Adrenal gland (tissue), 9 donors: ENCODE measurements at regions not wholly inside any gene's neighbourhood (a gene's known extent, or its start where the extent isn't known, plus 50 kb on each side); places are given as distances from the start of the nearest gene placed in this dataset.

ENCODE experiments used
- DNase-seq, 7 donors: peaks; one replicate each; pipeline ENCODE4 v3.0.0-alpha.2; 2019 to 2020
- H3K27ac ChIP-seq, 5 donors: fragments of 200-600 bp; sonication (generic) in 4 of 5; 1 replicate in 3 of 5; 2 replicates in 2 of 5; pipeline versions ENCODE4 v1.5.1 to v1.8.0; 2016 to 2020; ENCODE audit warnings: mild to moderate bottlenecking in 1 of 5
- H3K27me3 ChIP-seq: fragments of 200-600 bp; 2 replicates; pipeline ENCODE4 v1.8.0; 2021
- H3K36me3 ChIP-seq, 2 donors: fragments of 200-600 bp; replicated peaks in 1 of 2; 1 replicate in 1 of 2; 2 replicates in 1 of 2; pipeline versions ENCODE4 v1.5.1 to v1.8.0; 2018 to 2022
- H3K4me1 ChIP-seq, 2 donors: fragments of 200-600 bp; replicated peaks in 1 of 2; 1 replicate in 1 of 2; 2 replicates in 1 of 2; pipeline versions ENCODE4 v1.5.1 to v1.8.0; 2018 to 2021
- H3K4me3 ChIP-seq, 4 donors: fragments of 200-600 bp; sonication (generic) in 3 of 4; one replicate each; pipeline ENCODE4 v1.5.1; 2016 to 2018
- H3K9me3 ChIP-seq, 3 donors: fragments of 200-600 bp; sonication (generic) in 1 of 3; replicated peaks in 1 of 3; 1 replicate in 2 of 3; 2 replicates in 1 of 3; pipeline versions ENCODE4 v1.5.1 to v1.8.0; 2016 to 2021
- POLR2A ChIP-seq, 2 donors: fragments of 450-650 bp; IDR thresholded peaks; one replicate each; pipeline ENCODE4 v1.6.1; 2017; ENCODE audit warnings: antibody characterized with exemption in 2 of 2, mild to moderate bottlenecking in 2 of 2, moderate library complexity in 1 of 2
- WGBS, 4 donors: extraction: QIAGEN DNeasy Blood & Tissue Kit in 2 of 4; methylation state at CpG; one replicate each; pipeline versions ENCODE4 v1.1.5 to v1.1.7; 2013 to 2017; 5-methylcytosine and 5-hydroxymethylcytosine counted together
- intact Hi-C, 2 donors: fragments of 100-400 bp; cut with DNase I; formaldehyde crosslinking; loops; one replicate each; pipeline versions ENCODE4 v1.14.1 to v1.15.0; 2022 to 2023
- TF ChIP-seq, protein P1 (sequence below), 6 experiments: fragments of 450-650 bp in 4 of 6; fragments of 200-600 bp in 2 of 6; sonication (generic) in 1 of 6; IDR thresholded peaks; 1 replicate in 5 of 6; 2 replicates in 1 of 6; pipeline versions ENCODE4 v1.5.1 to v1.8.0; 2016 to 2021; ENCODE audit warnings: antibody characterized with exemption in 6 of 6, mild to moderate bottlenecking in 2 of 6, moderate library complexity in 1 of 6
- donor health status: healthy with polysubstance abuse.
- donor health status: Bipolar disorder and iron deficiency.
- donor health status: DM: yes; HTN: yes; CAD: no.
- donor health status: DM: no; HTN: no; CAD: no.
- donor health status: DM: no; HTN: no; CAD: no.

- no peak overlapping the region for H3K27ac ChIP-seq
- TF ChIP-seq, protein P1, sequence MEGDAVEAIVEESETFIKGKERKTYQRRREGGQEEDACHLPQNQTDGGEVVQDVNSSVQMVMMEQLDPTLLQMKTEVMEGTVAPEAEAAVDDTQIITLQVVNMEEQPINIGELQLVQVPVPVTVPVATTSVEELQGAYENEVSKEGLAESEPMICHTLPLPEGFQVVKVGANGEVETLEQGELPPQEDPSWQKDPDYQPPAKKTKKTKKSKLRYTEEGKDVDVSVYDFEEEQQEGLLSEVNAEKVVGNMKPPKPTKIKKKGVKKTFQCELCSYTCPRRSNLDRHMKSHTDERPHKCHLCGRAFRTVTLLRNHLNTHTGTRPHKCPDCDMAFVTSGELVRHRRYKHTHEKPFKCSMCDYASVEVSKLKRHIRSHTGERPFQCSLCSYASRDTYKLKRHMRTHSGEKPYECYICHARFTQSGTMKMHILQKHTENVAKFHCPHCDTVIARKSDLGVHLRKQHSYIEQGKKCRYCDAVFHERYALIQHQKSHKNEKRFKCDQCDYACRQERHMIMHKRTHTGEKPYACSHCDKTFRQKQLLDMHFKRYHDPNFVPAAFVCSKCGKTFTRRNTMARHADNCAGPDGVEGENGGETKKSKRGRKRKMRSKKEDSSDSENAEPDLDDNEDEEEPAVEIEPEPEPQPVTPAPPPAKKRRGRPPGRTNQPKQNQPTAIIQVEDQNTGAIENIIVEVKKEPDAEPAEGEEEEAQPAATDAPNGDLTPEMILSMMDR (IDR thresholded peaks at IDR 0.05), result no peak
- TF ChIP-seq POLR2A (IDR thresholded peaks at IDR 0.05), result no peak
- H3K27me3 ChIP-seq, result no peaks in the 10 kb centered on the region
- intact Hi-C loops, result no loop called here
- H3K4me1 ChIP-seq, result no peaks in the 10 kb centered on the region
- 87 to 98% (median 93%) methylated on average over 6 of the region's 6 CpGs for WGBS, 4 donors
- DNase-seq, result no peak
- no peak overlapping the region for H3K4me3 ChIP-seq
- H3K36me3 ChIP-seq, result no peaks in the 10 kb centered on the region
- H3K9me3 ChIP-seq, result no peaks in the 10 kb centered on the region
These were observed 568.7 kb downstream of the ETS1 start for GRCh38 chr11:128018692-128019091.

DNA sequence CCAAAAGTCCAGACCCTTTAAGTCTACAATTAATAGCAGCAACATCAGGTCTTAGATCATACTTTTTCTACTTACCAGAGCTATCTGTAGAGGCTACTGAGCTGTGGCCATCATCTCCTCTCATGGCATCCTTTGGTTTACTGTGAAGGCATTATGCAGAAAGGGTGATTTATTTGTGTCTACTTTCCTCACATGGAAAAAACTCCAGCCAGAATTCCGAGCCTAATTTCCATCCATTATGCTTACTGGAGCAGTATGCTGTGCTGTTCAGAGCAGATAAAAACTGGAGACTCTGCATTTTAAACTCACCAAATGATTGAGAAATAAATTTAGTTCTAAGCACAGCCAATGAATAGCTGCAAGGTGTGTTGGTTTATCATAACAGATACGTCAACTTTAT lies 581.8 kb downstream of the ETS1 start:
- Histone ChIP-seq H3K36me3 (no peaks in the 10 kb centered on the region), H3K27me3 (no peaks in the 10 kb centered on the region), H3K9me3 (no peaks in the 10 kb centered on the region), H3K4me3 (no peak overlapping the region), H3K27ac (no peak overlapping the region), H3K4me1 (no peaks in the 10 kb centered on the region)
- WGBS, 4 donors, result 46 to 60% (median 57%) methylated on average over 2 of the region's 2 CpGs
- no peak for DNase-seq
- intact Hi-C loops, result no loop called here
- TF ChIP-seq POLR2A (IDR thresholded peaks at IDR 0.05), result no peak
- TF ChIP-seq, protein P1 (IDR thresholded peaks at IDR 0.05), result no peak

DNA sequence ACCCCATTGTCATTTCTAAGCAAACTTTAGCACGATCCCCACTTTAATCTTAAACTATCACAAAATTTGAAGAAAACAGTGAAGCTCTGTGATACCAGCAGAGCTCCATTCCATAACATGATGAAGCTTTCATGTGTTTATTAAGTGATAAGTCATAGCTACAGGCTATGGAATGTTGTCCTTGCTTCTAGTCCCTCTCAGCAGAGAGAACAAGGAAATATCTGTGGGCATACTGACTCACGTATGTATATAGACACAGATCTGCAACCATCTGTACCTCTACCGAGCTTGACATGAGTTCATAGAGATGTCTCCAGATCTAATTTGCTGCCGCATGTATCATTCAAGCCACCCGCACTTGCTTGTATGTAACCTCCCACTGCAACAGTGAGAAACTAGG lies 588.9 kb downstream of the ETS1 start:
- H3K27ac ChIP-seq, result no peak overlapping the region
- no peaks in the 10 kb centered on the region for H3K36me3 ChIP-seq
- TF ChIP-seq, protein P1 (IDR thresholded peaks at IDR 0.05), result no peak
- TF ChIP-seq POLR2A (IDR thresholded peaks at IDR 0.05), result no peak
- no peaks in the 10 kb centered on the region for H3K9me3 ChIP-seq
- intact Hi-C loops, result no loop called here
- DNase-seq, result no peak
- no peaks in the 10 kb centered on the region for H3K27me3 ChIP-seq
- no peak overlapping the region for H3K4me3 ChIP-seq
- WGBS, 4 donors, result 81 to 89% (median 86%) methylated on average over 5 of the region's 5 CpGs
- no peaks in the 10 kb centered on the region for H3K4me1 ChIP-seq

- TF ChIP-seq POLR2A (IDR thresholded peaks at IDR 0.05), result no peak
- TF ChIP-seq, protein P1 (IDR thresholded peaks at IDR 0.05), result no peak
- Histone ChIP-seq H3K9me3 (no peaks in the 10 kb centered on the region), H3K27ac (no peak overlapping the region), H3K27me3 (no peaks in the 10 kb centered on the region), H3K36me3 (no peaks in the 10 kb centered on the region), H3K4me1 (no peaks in the 10 kb centered on the region), H3K4me3 (no peak overlapping the region)
- intact Hi-C loops, result no loop called here
- WGBS, 4 donors, result 71 to 89% (median 86%) methylated on average over 2 of the region's 2 CpGs
- no peak for DNase-seq
These were observed 589.8 kb downstream of the ETS1 start for GRCh38 chr11:127997594-127997993.
